ENCODE measurements at regions not wholly inside any gene's neighbourhood (a gene's known extent, or its start where the extent isn't known, plus 50 kb on each side); places are given as distances from the start of the nearest gene placed in this dataset.

DNA sequence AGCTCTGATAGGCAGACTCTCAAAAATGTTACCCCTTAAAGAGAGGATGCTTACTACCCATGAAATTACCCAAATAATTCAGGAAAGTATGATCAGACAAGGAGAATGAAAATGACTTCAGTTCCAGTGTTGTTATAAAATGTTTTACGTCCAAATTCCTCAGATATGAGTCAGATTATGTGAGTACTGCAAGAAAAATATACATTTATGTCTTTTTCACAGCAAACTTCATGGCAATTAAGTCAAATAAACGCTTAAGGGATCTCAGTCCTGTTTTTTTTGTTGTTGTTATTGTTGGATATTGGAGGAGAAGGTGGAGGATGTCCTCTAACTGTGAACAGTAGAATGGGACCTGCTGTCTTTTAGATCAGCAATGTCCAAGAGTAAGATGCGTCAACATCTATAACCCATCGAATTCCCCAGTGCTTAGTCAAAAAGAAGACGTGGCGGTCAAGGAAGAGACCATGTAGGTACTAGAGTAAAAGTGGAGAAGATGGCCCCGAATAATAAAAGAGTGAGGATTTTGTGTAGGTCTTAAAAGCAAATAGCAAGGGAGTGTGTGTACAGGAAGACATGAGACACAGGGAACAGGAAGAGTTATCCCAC, 215.4 kb upstream of the IRS2 start:
- Histone ChIP-seq H4K5ac (ENCODE audit: insufficient read length, low read depth, low read length) (no peak overlapping the region), H3K9ac (ENCODE audit: extremely low read depth, insufficient read length, low read length) (no peak overlapping the region), H3K14ac (ENCODE audit: insufficient read depth, low read length) (no peak overlapping the region), H3T11ph (ENCODE audit: low read length) (no peak overlapping the region), H3K23me2 (ENCODE audit: insufficient read length, low read depth, low read length, poor library complexity, severe bottlenecking) (no peaks in the 10 kb centered on the region), H2BK120ac (ENCODE audit: low read depth, low read length, poor library complexity, severe bottlenecking) (no peak overlapping the region), H2BK20ac (ENCODE audit: low read depth, low read length, poor library complexity, severe bottlenecking) (no peak overlapping the region), H3K23ac (ENCODE audit: insufficient read length, low read depth, low read length) (no peak overlapping the region), H3K27ac (ENCODE audit: insufficient read length, low read depth, low read length) (no peak overlapping the region), H3K9me3 (ENCODE audit: control insufficient read depth, low read depth, low read length) (no peaks in the 10 kb centered on the region), H2BK12ac (ENCODE audit: insufficient read length, low read depth, low read length) (no peak overlapping the region), H3K18ac (ENCODE audit: insufficient read length, low read depth, low read length) (no peak overlapping the region), H3K4me2 (ENCODE audit: insufficient read depth, insufficient read length, low read length) (no peak overlapping the region), H2AK5ac (ENCODE audit: insufficient read length, low read length) (no peak overlapping the region), H4K20me1 (ENCODE audit: control insufficient read depth, insufficient read depth, insufficient read length) (no peaks in the 10 kb centered on the region), H4K91ac (ENCODE audit: insufficient read length, low read depth, low read length) (no peak overlapping the region), H2BK5ac (ENCODE audit: insufficient read length, low read length) (no peak overlapping the region), H3K27me3 (ENCODE audit: insufficient read depth, low read length) (no peaks in the 10 kb centered on the region), H2AFZ (ENCODE audit: low read length) (no peak overlapping the region), H3K79me2 (ENCODE audit: insufficient read depth, low read length) (no peaks in the 10 kb centered on the region), H3K79me1 (ENCODE audit: insufficient read depth, low read depth, low read length, poor library complexity, severe bottlenecking) (no peaks in the 10 kb centered on the region), H3K56ac (ENCODE audit: insufficient read length, low read depth, low read length) (no peak overlapping the region), H3K4me1 (ENCODE audit: insufficient read depth, low read length) (no peaks in the 10 kb centered on the region), H3K4ac (ENCODE audit: low read depth, low read length) (no peak overlapping the region), H2BK15ac (ENCODE audit: low read depth, low read length) (no peak overlapping the region), H4K8ac (replicated peaks; ENCODE audit: insufficient read length, low read depth, low read length) (no peak overlapping the region)
- Mint-ChIP-seq H3K4me1 (no peaks in the 10 kb centered on the region), H3K4me3 (no peak overlapping the region), H3K36me3 (ENCODE audit: insufficient read depth in 1 of 3, low read depth in 3 of 3) (no peaks in the 10 kb centered on the region), H3K9me3 (no peaks in the 10 kb centered on the region), H3K27ac (no peak overlapping the region), H3K27me3 (ENCODE audit: low read depth) (peaks cover 4% of the 10 kb centered on the region)
- no CpG with 5 or more reads among the region's 7 CpGs for WGBS (ENCODE audit: extremely low coverage, insufficient read length, low lambda C conversion rate)
- TF ChIP-seq, protein P1, sequence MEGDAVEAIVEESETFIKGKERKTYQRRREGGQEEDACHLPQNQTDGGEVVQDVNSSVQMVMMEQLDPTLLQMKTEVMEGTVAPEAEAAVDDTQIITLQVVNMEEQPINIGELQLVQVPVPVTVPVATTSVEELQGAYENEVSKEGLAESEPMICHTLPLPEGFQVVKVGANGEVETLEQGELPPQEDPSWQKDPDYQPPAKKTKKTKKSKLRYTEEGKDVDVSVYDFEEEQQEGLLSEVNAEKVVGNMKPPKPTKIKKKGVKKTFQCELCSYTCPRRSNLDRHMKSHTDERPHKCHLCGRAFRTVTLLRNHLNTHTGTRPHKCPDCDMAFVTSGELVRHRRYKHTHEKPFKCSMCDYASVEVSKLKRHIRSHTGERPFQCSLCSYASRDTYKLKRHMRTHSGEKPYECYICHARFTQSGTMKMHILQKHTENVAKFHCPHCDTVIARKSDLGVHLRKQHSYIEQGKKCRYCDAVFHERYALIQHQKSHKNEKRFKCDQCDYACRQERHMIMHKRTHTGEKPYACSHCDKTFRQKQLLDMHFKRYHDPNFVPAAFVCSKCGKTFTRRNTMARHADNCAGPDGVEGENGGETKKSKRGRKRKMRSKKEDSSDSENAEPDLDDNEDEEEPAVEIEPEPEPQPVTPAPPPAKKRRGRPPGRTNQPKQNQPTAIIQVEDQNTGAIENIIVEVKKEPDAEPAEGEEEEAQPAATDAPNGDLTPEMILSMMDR (conservative IDR thresholded peaks at IDR 0.05): no peak
- no peak for DNase-seq
